ENCODE measurements at regions not wholly inside any gene's neighbourhood (a gene's known extent, or its start where the extent isn't known, plus 50 kb on each side); places are given as distances from the start of the nearest gene placed in this dataset.

DNA sequence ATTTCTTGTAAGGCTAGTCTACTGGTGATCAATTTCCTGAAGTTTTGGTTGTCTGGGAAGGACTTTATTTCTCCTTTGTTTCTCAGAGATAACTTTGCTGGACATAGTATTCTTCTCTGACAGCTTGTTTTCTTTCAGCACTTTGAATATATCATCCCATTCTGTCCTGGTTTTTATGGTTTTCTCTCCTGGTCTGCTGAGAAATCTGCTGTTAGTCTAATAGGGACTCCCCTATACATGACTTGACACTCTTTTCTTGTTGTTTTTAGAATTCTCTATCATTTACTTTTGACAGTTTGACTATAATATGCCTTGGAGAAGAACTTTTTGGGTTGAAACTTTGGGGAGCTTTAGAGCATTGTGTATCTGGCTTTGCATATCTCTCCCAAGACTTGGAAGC is 112.5 kb downstream of the PRL start:
- H3K4me3 ChIP-seq (ENCODE audit: low read depth, low read length): no peak overlapping the region
- no peak for DNase-seq (ENCODE audit: low read depth, low spot score)
- in situ Hi-C loops (cut with HindIII; ENCODE audit: low sequenced_read_pairs): no loop called here
- TF ChIP-seq, protein P1, sequence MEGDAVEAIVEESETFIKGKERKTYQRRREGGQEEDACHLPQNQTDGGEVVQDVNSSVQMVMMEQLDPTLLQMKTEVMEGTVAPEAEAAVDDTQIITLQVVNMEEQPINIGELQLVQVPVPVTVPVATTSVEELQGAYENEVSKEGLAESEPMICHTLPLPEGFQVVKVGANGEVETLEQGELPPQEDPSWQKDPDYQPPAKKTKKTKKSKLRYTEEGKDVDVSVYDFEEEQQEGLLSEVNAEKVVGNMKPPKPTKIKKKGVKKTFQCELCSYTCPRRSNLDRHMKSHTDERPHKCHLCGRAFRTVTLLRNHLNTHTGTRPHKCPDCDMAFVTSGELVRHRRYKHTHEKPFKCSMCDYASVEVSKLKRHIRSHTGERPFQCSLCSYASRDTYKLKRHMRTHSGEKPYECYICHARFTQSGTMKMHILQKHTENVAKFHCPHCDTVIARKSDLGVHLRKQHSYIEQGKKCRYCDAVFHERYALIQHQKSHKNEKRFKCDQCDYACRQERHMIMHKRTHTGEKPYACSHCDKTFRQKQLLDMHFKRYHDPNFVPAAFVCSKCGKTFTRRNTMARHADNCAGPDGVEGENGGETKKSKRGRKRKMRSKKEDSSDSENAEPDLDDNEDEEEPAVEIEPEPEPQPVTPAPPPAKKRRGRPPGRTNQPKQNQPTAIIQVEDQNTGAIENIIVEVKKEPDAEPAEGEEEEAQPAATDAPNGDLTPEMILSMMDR (IDR thresholded peaks at IDR 0.05; ENCODE audit: low read depth, low read length): no peak

DNA sequence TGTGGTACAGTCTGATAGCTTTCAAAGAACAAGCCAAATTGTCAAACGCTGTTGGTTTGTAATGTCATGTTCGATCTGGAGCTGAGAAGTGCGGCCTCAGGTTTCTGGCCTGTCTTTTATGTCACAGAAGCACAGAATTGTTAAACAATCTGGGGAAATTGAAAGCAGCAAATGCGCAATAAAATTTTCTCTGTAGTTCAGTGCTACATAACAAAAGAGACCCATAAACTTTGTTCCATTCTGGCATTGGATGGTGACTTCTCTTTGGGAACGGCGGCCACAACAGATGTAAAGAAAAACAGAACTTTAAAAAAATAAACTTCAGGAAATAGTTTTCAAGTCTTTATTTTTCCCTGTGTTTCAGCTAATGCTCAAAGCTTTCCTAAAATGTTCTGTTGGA is 106.9 kb downstream of the PRL start:
- H3K4me3 ChIP-seq (ENCODE audit: low read depth, low read length): no peak overlapping the region
- in situ Hi-C loops (cut with HindIII; ENCODE audit: low sequenced_read_pairs): no loop called here
- TF ChIP-seq, protein P1 (IDR thresholded peaks at IDR 0.05; ENCODE audit: low read depth, low read length): no peak
- no peak for DNase-seq (ENCODE audit: low read depth, low spot score)

DNA sequence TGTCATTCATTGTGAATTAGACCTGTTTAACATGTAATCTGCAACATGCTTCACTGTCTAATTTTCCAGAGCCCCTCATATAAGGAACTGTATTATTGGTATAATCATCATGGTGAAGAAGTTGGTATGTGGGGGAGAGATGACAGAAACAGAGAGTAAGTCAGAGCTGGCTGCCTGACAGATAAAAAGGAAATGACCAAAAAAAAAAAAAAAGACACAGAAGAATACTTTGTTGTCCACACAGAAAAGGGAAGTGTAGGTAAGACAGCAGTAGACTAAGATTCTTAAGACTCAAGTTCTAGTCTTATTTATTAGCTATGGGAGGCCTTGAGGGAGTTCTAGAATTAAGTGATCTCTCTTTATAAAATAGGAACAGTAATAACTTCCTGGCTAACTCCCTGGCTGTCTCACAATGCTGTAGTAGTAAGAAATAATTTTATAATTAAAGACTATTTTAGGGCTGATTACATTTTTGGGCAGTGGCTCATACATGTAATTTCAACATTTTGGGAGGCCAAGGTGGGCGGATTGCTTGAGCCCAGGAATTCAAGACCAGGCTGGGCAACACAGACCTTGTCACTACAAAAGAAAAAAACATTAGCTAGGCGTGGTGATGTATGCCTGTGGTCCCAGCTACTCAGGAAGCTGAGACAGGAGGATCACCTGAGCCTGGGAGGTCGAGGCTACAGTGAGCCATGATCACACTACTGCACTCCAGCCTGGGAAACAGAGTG is 102.5 kb downstream of the PRL start:
- TF ChIP-seq, protein P1 (IDR thresholded peaks at IDR 0.05; ENCODE audit: low read depth, low read length): no peak
- in situ Hi-C loops (cut with HindIII; ENCODE audit: low sequenced_read_pairs): no loop called here
- H3K4me3 ChIP-seq (ENCODE audit: low read depth, low read length): no peak overlapping the region
- DNase-seq (ENCODE audit: low read depth, low spot score): no peak

DNA sequence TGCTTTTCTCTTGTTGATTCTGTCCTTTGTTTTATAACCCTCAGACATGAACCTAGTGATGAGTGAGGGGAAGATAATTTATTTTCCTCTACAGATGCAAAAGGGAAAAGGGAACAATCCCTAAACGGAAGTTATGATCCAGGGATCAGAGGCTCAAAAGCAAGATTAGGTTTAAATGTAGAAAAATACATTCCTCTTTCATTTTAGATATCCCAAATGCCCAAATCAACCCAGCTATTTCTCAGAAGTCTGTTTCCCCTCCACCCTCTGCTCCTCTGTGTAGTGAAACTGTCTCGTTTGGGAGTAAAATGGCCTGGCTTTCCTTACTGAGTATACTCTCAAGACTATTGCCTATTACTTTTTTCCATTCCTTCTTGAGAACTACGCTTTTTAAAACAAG is 97.1 kb downstream of the PRL start:
- TF ChIP-seq, protein P1 (IDR thresholded peaks at IDR 0.05; ENCODE audit: low read depth, low read length): no peak
- DNase-seq (ENCODE audit: low read depth, low spot score): no peak
- in situ Hi-C loops (cut with HindIII; ENCODE audit: low sequenced_read_pairs): no loop called here
- no peak overlapping the region for H3K4me3 ChIP-seq (ENCODE audit: low read depth, low read length)

DNA sequence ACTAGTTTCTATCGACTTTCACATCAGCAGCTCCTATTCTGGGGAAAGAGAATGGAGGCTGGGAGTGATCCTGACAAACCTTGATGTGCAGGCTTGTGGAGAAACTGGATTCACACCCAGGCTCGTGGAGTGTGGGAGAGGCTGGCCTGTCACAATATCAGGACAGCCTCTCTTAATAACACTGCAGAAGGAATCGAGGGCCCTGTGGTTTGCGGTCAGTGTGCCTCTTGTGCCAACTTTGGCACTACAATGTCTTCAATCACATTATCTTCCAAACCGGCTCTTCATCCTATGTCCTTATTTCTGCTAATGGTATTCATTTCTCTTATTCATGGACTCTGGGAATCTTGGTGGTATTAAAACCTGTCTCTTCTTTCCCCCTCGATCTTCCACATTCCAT is 92.7 kb downstream of the PRL start:
- TF ChIP-seq, protein P1 (IDR thresholded peaks at IDR 0.05; ENCODE audit: low read depth, low read length): no peak
- no peak overlapping the region for H3K4me3 ChIP-seq (ENCODE audit: low read depth, low read length)
- DNase-seq (ENCODE audit: low read depth, low spot score): no peak
- in situ Hi-C loops (cut with HindIII; ENCODE audit: low sequenced_read_pairs): no loop called here

DNA sequence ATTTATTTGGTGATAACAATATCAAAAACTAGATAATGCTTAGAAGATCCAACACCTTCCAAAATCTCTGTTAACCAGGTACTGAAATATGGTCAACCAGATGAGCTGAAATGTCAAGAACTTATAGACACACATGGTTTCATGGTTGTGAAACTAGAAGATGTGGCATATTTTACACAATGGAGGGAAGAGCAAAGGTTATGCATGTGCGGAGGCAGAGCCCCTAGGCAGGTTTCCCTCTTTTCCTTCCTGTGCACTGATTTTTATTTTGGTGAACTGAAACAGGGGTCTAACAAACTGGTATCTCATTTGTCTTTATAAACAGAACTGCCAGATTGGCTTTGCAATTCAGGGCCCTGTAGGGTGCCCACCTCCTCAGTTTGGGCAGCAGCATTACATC is 91.6 kb downstream of the PRL start:
- TF ChIP-seq, protein P1 (IDR thresholded peaks at IDR 0.05; ENCODE audit: low read depth, low read length): no peak
- DNase-seq (ENCODE audit: low read depth, low spot score): no peak
- in situ Hi-C loops (cut with HindIII; ENCODE audit: low sequenced_read_pairs): no loop called here
- no peak overlapping the region for H3K4me3 ChIP-seq (ENCODE audit: low read depth, low read length)
